H1 (cell line): ENCODE measurements at regions not wholly inside any gene's neighbourhood (a gene's known extent, or its start where the extent isn't known, plus 50 kb on each side); places are given as distances from the start of the nearest gene placed in this dataset.

ENCODE experiments used
- CTCF ChIA-PET: fragments of 300-600 bp; sonication (Branson Sonifier 250); formaldehyde crosslinking; loops from one replicate; lab custom pipeline; 2021; ENCODE audit not compliant: partially characterized antibody; lab: Charles Lee
- POLR2A ChIA-PET: fragments of 300-600 bp; sonication (Branson Sonifier 250); formaldehyde crosslinking; loops from one replicate; lab custom pipeline; 2021; ENCODE audit warnings: inconsistent platforms; ENCODE audit not compliant: partially characterized antibody; lab: Charles Lee
- DNase-seq, 2 experiments: peaks; one replicate each; pipeline versions ENCODE4 v3.0.0 to v3.0.0-alpha.2; 2010 to 2022; ENCODE audit warnings: low spot score in 2 of 2, low read depth in 1 of 2, mixed read lengths in 1 of 2
- FAIRE-seq: peaks from 2 replicates; lab custom pipeline; 2011; peaks lifted over from hg19 to GRCh38; lab: Jason Lieb, UNC
- H2AFZ ChIP-seq: 2 replicates; pipeline ENCODE4 v1.8.1; 2012; ENCODE audit warnings: low read length, inconsistent platforms
- H2AK5ac ChIP-seq: 2 replicates; pipeline ENCODE4 v1.6.1; 2013; ENCODE audit warnings: low read depth, low read length
- H2BK120ac ChIP-seq: replicated peaks from 2 replicates; pipeline ENCODE3; 2013; ENCODE audit warnings: low read depth, low read length, inconsistent platforms
- H2BK12ac ChIP-seq: 2 replicates; pipeline ENCODE4 v1.6.1; 2013; ENCODE audit warnings: low read depth, low read length
- H2BK15ac ChIP-seq: 2 replicates; pipeline ENCODE4 v1.6.1; 2013; ENCODE audit warnings: low read length
- H2BK20ac ChIP-seq: 2 replicates; pipeline ENCODE4 v1.6.1; 2013; ENCODE audit warnings: low read length
- H2BK5ac ChIP-seq: 2 replicates; pipeline ENCODE4 v1.6.1; 2013; ENCODE audit warnings: low read depth, low read length
- H3K14ac ChIP-seq: 2 replicates; pipeline ENCODE4 v1.6.1; 2013; ENCODE audit warnings: inconsistent platforms; ENCODE audit not compliant: insufficient read length
- H3K18ac ChIP-seq: 2 replicates; pipeline ENCODE4 v1.6.1; 2013; ENCODE audit warnings: low read length; ENCODE audit errors: extremely low read depth
- H3K23ac ChIP-seq: 2 replicates; pipeline ENCODE4 v1.6.1; 2013; ENCODE audit warnings: inconsistent platforms; ENCODE audit not compliant: insufficient read length
- H3K23me2 ChIP-seq: 2 replicates; pipeline ENCODE4 v1.6.1; 2013; ENCODE audit warnings: low read depth, low read length
- H3K27ac ChIP-seq: 2 replicates; pipeline ENCODE4 v1.6.1; 2011; ENCODE audit warnings: low read depth, low read length, inconsistent platforms
- H3K27me3 ChIP-seq, 4 experiments: replicated peaks in 1 of 4; 1 replicate in 1 of 4; 2 replicates in 3 of 4; pipeline versions ENCODE4 v1.6.1 to v1.8.1; 2011 to 2013; ENCODE audit warnings: low read length in 3 of 4, mild to moderate bottlenecking in 3 of 4, inconsistent platforms in 2 of 4, mixed read lengths in 2 of 4, moderate library complexity in 1 of 4; ENCODE audit not compliant: control insufficient read depth in 3 of 4, insufficient read depth in 3 of 4; ENCODE audit errors: extremely low read depth in 1 of 4
- H3K36me3 ChIP-seq, 4 experiments: 2 replicates each; pipeline versions ENCODE4 v1.6.1 to v1.8.1; 2011 to 2013; ENCODE audit warnings: mild to moderate bottlenecking in 4 of 4, low read length in 3 of 4, moderate library complexity in 2 of 4, control low read depth in 1 of 4, inconsistent platforms in 1 of 4; ENCODE audit not compliant: insufficient read depth in 4 of 4, control insufficient read depth in 2 of 4
- H3K4ac ChIP-seq: replicated peaks from 2 replicates; pipeline ENCODE3; 2013; ENCODE audit warnings: low read length, low read depth, mixed read lengths, inconsistent platforms; ENCODE audit not compliant: insufficient read length
- H3K4me1 ChIP-seq, 4 experiments: replicated peaks in 1 of 4; 1 replicate in 1 of 4; 2 replicates in 3 of 4; pipeline versions ENCODE4 v1.6.1 to v1.8.1; 2011 to 2013; ENCODE audit warnings: low read length in 3 of 4, inconsistent platforms in 2 of 4, mixed read lengths in 1 of 4; ENCODE audit not compliant: insufficient read depth in 4 of 4, control insufficient read depth in 3 of 4
- H3K4me2 ChIP-seq, 2 experiments: 2 replicates each; pipeline versions ENCODE4 v1.6.1 to v1.8.1; 2011 to 2013; ENCODE audit warnings: low read depth in 2 of 2, low read length in 2 of 2, control low read depth in 1 of 2, inconsistent platforms in 1 of 2, mild to moderate bottlenecking in 1 of 2; ENCODE audit not compliant: insufficient read depth in 1 of 2
- H3K4me3 ChIP-seq, 4 experiments: fragments of 200-600, 300-600 bp in 1 of 4; sonication (generic), shearing (Covaris generic), sonication (Bioruptor Twin) in 1 of 4; 2 replicates each; pipeline versions ENCODE4 v1.5.1 to v1.8.1; 2011 to 2016; ENCODE audit warnings: low read length in 4 of 4, low read depth in 3 of 4, control low read depth in 2 of 4, inconsistent platforms in 2 of 4, mild to moderate bottlenecking in 2 of 4, mixed read lengths in 1 of 4, moderate library complexity in 1 of 4; ENCODE audit not compliant: insufficient read depth in 2 of 4; ENCODE audit errors: extremely low read depth in 1 of 4
- H3K56ac ChIP-seq: replicated peaks from 2 replicates; pipeline ENCODE3; 2013; ENCODE audit warnings: low read depth, mild to moderate bottlenecking, mixed read lengths, low read length, inconsistent platforms; ENCODE audit not compliant: insufficient read length
- H3K79me1 ChIP-seq: 2 replicates; pipeline ENCODE4 v1.6.1; 2013; ENCODE audit warnings: low read depth, low read length, control low read depth
- H3K79me2 ChIP-seq, 2 experiments: 2 replicates each; pipeline versions ENCODE4 v1.6.1 to v1.8.1; 2012 to 2013; ENCODE audit warnings: low read length in 2 of 2, mild to moderate bottlenecking in 2 of 2, inconsistent platforms in 1 of 2; ENCODE audit not compliant: insufficient read depth in 2 of 2, control insufficient read depth in 1 of 2
- H3K9ac ChIP-seq, 4 experiments: replicated peaks in 1 of 4; 1 replicate in 1 of 4; 2 replicates in 3 of 4; pipeline versions ENCODE4 v1.6.1 to v1.8.1; 2011 to 2013; ENCODE audit warnings: low read depth in 3 of 4, low read length in 3 of 4, control low read depth in 2 of 4, mild to moderate bottlenecking in 2 of 4, moderate library complexity in 2 of 4, inconsistent platforms in 1 of 4; ENCODE audit errors: extremely low read depth in 1 of 4
- H3K9me3 ChIP-seq, 2 experiments: 2 replicates each; pipeline versions ENCODE4 v1.6.1 to v1.8.1; 2012 to 2013; ENCODE audit warnings: mild to moderate bottlenecking in 2 of 2, moderate library complexity in 2 of 2, control low read depth in 1 of 2, inconsistent platforms in 1 of 2, low read depth in 1 of 2, low read length in 1 of 2, mixed read lengths in 1 of 2; ENCODE audit not compliant: insufficient read depth in 2 of 2
- H4K20me1 ChIP-seq, 2 experiments: replicated peaks in 1 of 2; 2 replicates each; pipeline versions ENCODE3 to v1.8.1; 2011 to 2013; ENCODE audit warnings: inconsistent platforms in 2 of 2, low read length in 2 of 2, mild to moderate bottlenecking in 1 of 2; ENCODE audit not compliant: insufficient read depth in 2 of 2, control insufficient read depth in 1 of 2
- H4K5ac ChIP-seq: 2 replicates; pipeline ENCODE4 v1.6.1; 2013; ENCODE audit warnings: low read length, low read depth, mixed read lengths, inconsistent platforms; ENCODE audit not compliant: insufficient read length
- H4K8ac ChIP-seq: 2 replicates; pipeline ENCODE4 v1.8.0; 2013; ENCODE audit warnings: mild to moderate bottlenecking, moderate library complexity, low read length, inconsistent platforms; ENCODE audit not compliant: insufficient read depth; ENCODE audit errors: extremely low read depth
- H4K91ac ChIP-seq: replicated peaks from 2 replicates; pipeline ENCODE3; 2013; ENCODE audit warnings: low read length, mixed read lengths, inconsistent platforms; ENCODE audit not compliant: insufficient read length
- ATF3 ChIP-seq: IDR thresholded peaks from 2 replicates; pipeline ENCODE4 v1.6.1; 2011; ENCODE audit warnings: low read depth, mild to moderate bottlenecking, low read length; ENCODE audit not compliant: insufficient read depth
- BCL11A ChIP-seq, 2 experiments: IDR thresholded peaks; one replicate each; pipeline ENCODE4 v1.6.1; 2011; ENCODE audit warnings: low read depth in 2 of 2, low read length in 2 of 2, mild to moderate bottlenecking in 2 of 2
- BRCA1 ChIP-seq: IDR thresholded peaks from 2 replicates; pipeline ENCODE4 v1.6.1; 2012; ENCODE audit warnings: low read depth, low read length, improper control_type of control experiment
- CHD1 ChIP-seq: IDR thresholded peaks from 2 replicates; pipeline ENCODE4 v1.6.1; 2012; ENCODE audit warnings: low read depth, low read length, improper control_type of control experiment
- CHD2 ChIP-seq: IDR thresholded peaks from 2 replicates; pipeline ENCODE4 v1.6.1; 2012; ENCODE audit warnings: low read length, improper control_type of control experiment
- EP300 ChIP-seq, 2 experiments: IDR thresholded peaks; 1 replicate in 1 of 2; 2 replicates in 1 of 2; pipeline ENCODE4 v1.6.1; 2011 to 2012; ENCODE audit warnings: low read depth in 2 of 2, low read length in 2 of 2, mild to moderate bottlenecking in 2 of 2, borderline replicate concordance in 1 of 2, inconsistent platforms in 1 of 2, moderate library complexity in 1 of 2
- FOSL1 ChIP-seq: IDR thresholded peaks from 2 replicates; pipeline ENCODE4 v1.6.1; 2011; ENCODE audit warnings: mild to moderate bottlenecking, low read depth, low read length, moderate library complexity; ENCODE audit not compliant: insufficient read depth
- MAFK ChIP-seq: IDR thresholded peaks from 2 replicates; pipeline ENCODE4 v1.6.1; 2012; ENCODE audit warnings: low read depth, mild to moderate bottlenecking, improper control_type of control experiment, low read length
- NANOG ChIP-seq: IDR thresholded peaks from 2 replicates; pipeline ENCODE4 v1.6.1; 2011; ENCODE audit warnings: low read length, low read depth, mild to moderate bottlenecking, inconsistent platforms; ENCODE audit not compliant: insufficient read depth, poor library complexity, severe bottlenecking
- PHF8 ChIP-seq: fragments of 200-600 bp; sonication (generic); conservative IDR thresholded peaks from 2 replicates; pipeline ENCODE4 v1.7.1; 2012; ENCODE audit warnings: low read depth, mild to moderate bottlenecking, inconsistent platforms, low read length, moderate library complexity
- POLR2AphosphoS5 ChIP-seq: IDR thresholded peaks from 2 replicates; pipeline ENCODE4 v1.6.1; 2011; ENCODE audit warnings: low read depth, low read length
- SRF ChIP-seq: IDR thresholded peaks from 2 replicates; pipeline ENCODE4 v1.6.1; 2011; ENCODE audit warnings: mild to moderate bottlenecking, low read depth, low read length, moderate library complexity
- TAF7 ChIP-seq: optimal IDR thresholded peaks from 2 replicates; pipeline ENCODE3; 2011; ENCODE audit warnings: low read depth, mild to moderate bottlenecking, inconsistent platforms, low read length, moderate library complexity, borderline replicate concordance
- USF2 ChIP-seq: IDR thresholded peaks from 2 replicates; pipeline ENCODE4 v1.6.1; 2011; ENCODE audit warnings: low read length, improper control_type of control experiment
- WGBS, 2 experiments: shearing (Covaris generic) in 1 of 2; methylation state at CpG; one replicate each; pipeline versions ENCODE4 v1.1.6 to v1.1.7; 2013 to 2015; ENCODE audit warnings: low lambda C conversion rate in 2 of 2, mixed read lengths in 2 of 2, inconsistent platforms in 1 of 2, low coverage in 1 of 2, missing lambda C conversion rate in 1 of 2; ENCODE audit not compliant: insufficient replicate concordance in 2 of 2, insufficient coverage in 1 of 2, insufficient read length in 1 of 2; ENCODE audit errors: extremely low coverage in 1 of 2, missing lambda C conversion rate in 1 of 2; 5-methylcytosine and 5-hydroxymethylcytosine counted together

GRCh38 chr3:159371961-159372360, 570.1 kb downstream of the MFSD1 start:
- H3K27ac ChIP-seq: no peak overlapping the region
- no peak overlapping the region for H3K18ac ChIP-seq
- H4K91ac ChIP-seq: no peak overlapping the region
- DNase-seq (no peak), FAIRE-seq (no peak)
- no peak overlapping the region for H3K14ac ChIP-seq
- H2BK20ac ChIP-seq: no peak overlapping the region
- H3K36me3 ChIP-seq: no peaks in the 10 kb centered on the region
- no peaks in the 10 kb centered on the region for H4K20me1 ChIP-seq
- H4K8ac ChIP-seq: no peak overlapping the region
- H2AFZ ChIP-seq: no peak overlapping the region
- TF ChIP-seq CHD2 (no peak), BRCA1 (no peak), SRF (no peak), USF2 (no peak), POLR2AphosphoS5 (no peak), EP300 (IDR thresholded peaks at IDR 0.05; ENCODE audit: borderline replicate concordance in 1 of 2, low read depth in 2 of 2, low read length in 2 of 2) (no peak), TAF7 (no peak), NANOG (no peak), CHD1 (no peak), MAFK (no peak; the same call in 1 of the 2 replicates), FOSL1 (no peak), PHF8 (no peak), BCL11A (IDR thresholded peaks at IDR 0.05; ENCODE audit: low read depth in 2 of 2, low read length in 2 of 2) (no peak), ATF3 (no peak)
- TF ChIP-seq, all 59 proteins: peak for 0
- ChIA-PET POLR2A (no interaction called here), CTCF (no interaction called here)
- no peak overlapping the region for H3K4me3 ChIP-seq
- H3K79me2 ChIP-seq: no peaks in the 10 kb centered on the region
- no peak overlapping the region for H2BK12ac ChIP-seq
- H3K9me3 ChIP-seq: no peaks in the 10 kb centered on the region
- no peak overlapping the region for H2BK120ac ChIP-seq
- 95% methylated on average over 1 of the region's 1 CpG; no CpG with 5 or more reads in 1 of the 2 experiments for whole genome bisulfite sequencing, 2 experiments
- H2AK5ac ChIP-seq: no peak overlapping the region
- H3K27me3 ChIP-seq: no peaks in the 10 kb centered on the region
- no peaks in the 10 kb centered on the region for H3K4me1 ChIP-seq
- no peak overlapping the region for H3K9ac ChIP-seq
- H3K56ac ChIP-seq: no peak overlapping the region
- H2BK5ac ChIP-seq: no peak overlapping the region
- no peak overlapping the region for H2BK15ac ChIP-seq
- H3K79me1 ChIP-seq: no peaks in the 10 kb centered on the region
- no peak overlapping the region for H4K5ac ChIP-seq
- no peak overlapping the region for H3K4ac ChIP-seq
- H3K23me2 ChIP-seq: no peaks in the 10 kb centered on the region
- H3K23ac ChIP-seq: no peak overlapping the region
- H3K4me2 ChIP-seq: no peak overlapping the region
